ENCODE measurements at regions not wholly inside any gene's neighbourhood (a gene's known extent, or its start where the extent isn't known, plus 50 kb on each side); places are given as distances from the start of the nearest gene placed in this dataset.
"Not testable (repeated sequence)": the region's sequence is repeated elsewhere in the genome, so short reads cannot be mapped to it uniquely, and the experiment has no call there.

- DNase-seq, result peak; percentile 16
Measured at GRCh38 chr10:121338206-121338980, 259.9 kb downstream of the FGFR2 start.

- peak; percentile 51 for DNase-seq
Measured at GRCh38 chr10:121339114-121339513, 259.1 kb downstream of the FGFR2 start.

- peak; percentile 63 for DNase-seq
Measured at GRCh38 chr10:121340271-121340831, 257.9 kb downstream of the FGFR2 start.

GRCh38 chr10:121351540-121351939, 246.7 kb downstream of the FGFR2 start:
- DNase-seq, result no peak

- DNase-seq, result no peak
Measured at GRCh38 chr10:121352231-121352855, 245.9 kb downstream of the FGFR2 start.

GRCh38 chr10:121355161-121355560, 243.1 kb downstream of the FGFR2 start:
- no peak for DNase-seq

GRCh38 chr10:121356183-121356582, 242.1 kb downstream of the FGFR2 start:
- DNase-seq, result no peak

GRCh38 chr10:121357401-121357800, 240.8 kb downstream of the FGFR2 start:
- DNase-seq, result no peak

- DNase-seq, result no peak
Measured at GRCh38 chr10:121362026-121362425, 236.2 kb downstream of the FGFR2 start.

GRCh38 chr10:121365566-121365965, 232.7 kb downstream of the FGFR2 start:
- DNase-seq, result no peak

GRCh38 chr10:121368347-121369025, 229.8 kb downstream of the FGFR2 start:
- peak; percentile 71 for DNase-seq

GRCh38 chr10:121369616-121370015, 228.6 kb downstream of the FGFR2 start:
- DNase-seq, result peak; percentile 59

- no peak for DNase-seq
Measured at GRCh38 chr10:121371836-121372235, 226.4 kb downstream of the FGFR2 start.

- DNase-seq, result no peak
Measured at GRCh38 chr10:121373411-121373810, 224.8 kb downstream of the FGFR2 start.

- DNase-seq, result no peak
Measured at GRCh38 chr10:121374121-121374520, 224.1 kb downstream of the FGFR2 start.

- no peak for DNase-seq
Measured at GRCh38 chr10:121375172-121375571, 223.1 kb downstream of the FGFR2 start.

- no peak for DNase-seq
Measured at GRCh38 chr10:121378251-121378801, 219.9 kb downstream of the FGFR2 start.

GRCh38 chr10:121379013-121379412, 219.2 kb downstream of the FGFR2 start:
- no peak for DNase-seq

GRCh38 chr10:121380211-121380610, 218.0 kb downstream of the FGFR2 start:
- DNase-seq, result no peak

GRCh38 chr10:121382029-121382520, 216.2 kb downstream of the FGFR2 start:
- DNase-seq, result not testable (repeated sequence)

GRCh38 chr10:121385136-121385535, 213.1 kb downstream of the FGFR2 start:
- no peak for DNase-seq

- DNase-seq, result no peak
Measured at GRCh38 chr10:121392657-121393056, 205.6 kb downstream of the FGFR2 start.

GRCh38 chr10:121393522-121393921, 204.7 kb downstream of the FGFR2 start:
- no peak for DNase-seq

All from NCI-H82 (cell line).